ENCODE measurements at regions not wholly inside any gene's neighbourhood (a gene's known extent, or its start where the extent isn't known, plus 50 kb on each side); places are given as distances from the start of the nearest gene placed in this dataset.

DNA sequence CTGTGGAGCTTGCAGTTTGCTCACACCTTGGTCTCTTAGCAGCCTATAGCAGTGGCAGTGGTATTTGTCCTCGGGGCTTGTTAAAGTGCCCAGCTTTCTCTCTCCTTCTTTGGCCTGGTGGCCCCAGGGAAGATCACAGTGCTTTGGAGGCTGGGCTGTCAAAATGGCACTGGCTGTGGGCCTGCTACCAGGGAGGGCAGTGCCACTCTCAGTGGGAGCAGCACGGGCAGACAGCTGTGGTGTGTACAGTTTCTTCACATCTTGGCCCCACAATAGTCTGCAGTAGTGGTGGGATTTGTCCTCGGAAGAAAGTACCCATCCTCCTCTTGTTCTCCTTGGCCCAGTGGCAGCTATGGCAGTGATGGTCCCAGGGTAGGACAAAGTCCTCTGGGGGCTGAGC is 164.4 kb upstream of the GORAB start:
- TF ChIP-seq, protein P1, sequence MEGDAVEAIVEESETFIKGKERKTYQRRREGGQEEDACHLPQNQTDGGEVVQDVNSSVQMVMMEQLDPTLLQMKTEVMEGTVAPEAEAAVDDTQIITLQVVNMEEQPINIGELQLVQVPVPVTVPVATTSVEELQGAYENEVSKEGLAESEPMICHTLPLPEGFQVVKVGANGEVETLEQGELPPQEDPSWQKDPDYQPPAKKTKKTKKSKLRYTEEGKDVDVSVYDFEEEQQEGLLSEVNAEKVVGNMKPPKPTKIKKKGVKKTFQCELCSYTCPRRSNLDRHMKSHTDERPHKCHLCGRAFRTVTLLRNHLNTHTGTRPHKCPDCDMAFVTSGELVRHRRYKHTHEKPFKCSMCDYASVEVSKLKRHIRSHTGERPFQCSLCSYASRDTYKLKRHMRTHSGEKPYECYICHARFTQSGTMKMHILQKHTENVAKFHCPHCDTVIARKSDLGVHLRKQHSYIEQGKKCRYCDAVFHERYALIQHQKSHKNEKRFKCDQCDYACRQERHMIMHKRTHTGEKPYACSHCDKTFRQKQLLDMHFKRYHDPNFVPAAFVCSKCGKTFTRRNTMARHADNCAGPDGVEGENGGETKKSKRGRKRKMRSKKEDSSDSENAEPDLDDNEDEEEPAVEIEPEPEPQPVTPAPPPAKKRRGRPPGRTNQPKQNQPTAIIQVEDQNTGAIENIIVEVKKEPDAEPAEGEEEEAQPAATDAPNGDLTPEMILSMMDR (conservative IDR thresholded peaks at IDR 0.05; ENCODE audit: low read length) = no peak
- TF ChIP-seq EZH2phosphoT487 (IDR thresholded peaks at IDR 0.05; ENCODE audit: borderline replicate concordance, low read depth, low read length) = no peak

Data from OCI-LY7 (cell line).